ENCODE measurements at regions not wholly inside any gene's neighbourhood (a gene's known extent, or its start where the extent isn't known, plus 50 kb on each side); places are given as distances from the start of the nearest gene placed in this dataset.

DNA sequence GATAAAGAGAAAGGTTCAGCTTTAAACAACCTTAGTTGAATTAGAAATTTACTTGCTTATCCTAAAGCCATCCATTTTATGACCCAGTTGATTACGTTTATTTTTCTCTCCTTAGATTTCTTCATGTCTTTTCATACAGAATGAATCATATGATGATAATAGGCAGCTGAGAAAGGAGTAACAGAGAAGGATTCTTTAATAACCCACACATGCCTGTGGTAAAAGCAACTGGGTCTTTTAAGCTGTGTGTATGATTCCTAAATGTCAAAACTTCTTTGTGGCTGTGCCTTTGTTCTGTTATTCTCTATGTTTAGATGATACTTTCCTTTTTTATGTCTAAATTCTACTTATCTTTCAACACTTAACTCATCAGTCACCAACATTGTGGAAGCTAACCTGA, 626.5 kb downstream of the NCAM2 start:
- WGBS, 2 donors, result 65 to 67% methylated on average over 1 of the region's 1 CpG
- TF ChIP-seq EP300 (IDR thresholded peaks at IDR 0.05) (no peak), POLR2A (IDR thresholded peaks at IDR 0.05) (no peak), POLR2AphosphoS5 (IDR thresholded peaks at IDR 0.05) (no peak)
- TF ChIP-seq, protein P1, sequence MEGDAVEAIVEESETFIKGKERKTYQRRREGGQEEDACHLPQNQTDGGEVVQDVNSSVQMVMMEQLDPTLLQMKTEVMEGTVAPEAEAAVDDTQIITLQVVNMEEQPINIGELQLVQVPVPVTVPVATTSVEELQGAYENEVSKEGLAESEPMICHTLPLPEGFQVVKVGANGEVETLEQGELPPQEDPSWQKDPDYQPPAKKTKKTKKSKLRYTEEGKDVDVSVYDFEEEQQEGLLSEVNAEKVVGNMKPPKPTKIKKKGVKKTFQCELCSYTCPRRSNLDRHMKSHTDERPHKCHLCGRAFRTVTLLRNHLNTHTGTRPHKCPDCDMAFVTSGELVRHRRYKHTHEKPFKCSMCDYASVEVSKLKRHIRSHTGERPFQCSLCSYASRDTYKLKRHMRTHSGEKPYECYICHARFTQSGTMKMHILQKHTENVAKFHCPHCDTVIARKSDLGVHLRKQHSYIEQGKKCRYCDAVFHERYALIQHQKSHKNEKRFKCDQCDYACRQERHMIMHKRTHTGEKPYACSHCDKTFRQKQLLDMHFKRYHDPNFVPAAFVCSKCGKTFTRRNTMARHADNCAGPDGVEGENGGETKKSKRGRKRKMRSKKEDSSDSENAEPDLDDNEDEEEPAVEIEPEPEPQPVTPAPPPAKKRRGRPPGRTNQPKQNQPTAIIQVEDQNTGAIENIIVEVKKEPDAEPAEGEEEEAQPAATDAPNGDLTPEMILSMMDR (IDR thresholded peaks at IDR 0.05), result no peak
- no peak overlapping the region for H3K4me3 ChIP-seq
- ATAC-seq (ENCODE audit: low FRiP score in 2 of 2) (no peak), DNase-seq (no peak)
- H3K27ac ChIP-seq, result no peak overlapping the region
- H3K9me3 ChIP-seq, result no peaks in the 10 kb centered on the region
- H3K4me1 ChIP-seq, result no peaks in the 10 kb centered on the region
- H3K27me3 ChIP-seq, result no peaks in the 10 kb centered on the region
- no peaks in the 10 kb centered on the region for H3K36me3 ChIP-seq

DNA sequence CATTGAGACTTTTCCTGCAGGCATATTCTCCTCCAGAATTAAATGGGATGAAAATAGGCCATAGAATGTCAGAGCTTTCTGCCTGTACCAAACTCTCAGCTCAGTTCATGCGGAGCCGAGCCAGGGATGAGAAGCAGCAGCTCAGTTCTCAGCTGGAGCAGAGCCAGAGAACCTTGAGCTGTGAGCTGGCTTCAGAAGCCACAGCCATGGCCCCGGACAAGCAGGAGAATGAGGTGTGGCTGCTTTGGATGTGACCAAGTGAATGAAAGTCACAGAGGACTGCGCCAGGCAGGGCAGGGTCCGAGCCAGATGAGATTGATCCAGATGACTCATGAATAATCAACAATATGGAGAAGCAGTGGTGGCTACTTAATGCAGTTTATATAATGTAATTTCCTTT, 633.8 kb downstream of the NCAM2 start:
- ATAC-seq (ENCODE audit: low FRiP score in 2 of 2) (no peak), DNase-seq (no peak)
- 83 to 89% methylated on average over 5 of the region's 5 CpGs for WGBS, 2 donors

DNA sequence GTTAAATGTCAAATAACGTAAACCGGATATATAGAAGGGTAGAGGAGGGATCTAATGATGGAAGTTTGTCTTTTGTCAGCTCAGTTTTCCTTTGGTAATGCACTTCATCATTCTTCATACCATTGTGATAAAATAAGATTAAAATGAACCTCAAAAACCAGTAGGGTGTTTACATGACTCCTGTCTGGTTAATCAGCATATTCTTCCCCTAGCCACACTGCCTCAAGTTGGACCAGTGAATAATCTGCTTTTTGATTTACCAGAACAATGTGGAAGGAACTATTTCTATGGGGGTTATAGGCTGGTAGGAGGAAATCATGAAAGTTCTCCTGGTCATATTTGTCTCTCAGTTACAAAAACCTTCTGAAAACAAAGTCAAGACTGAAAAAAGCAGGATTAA, 634.7 kb downstream of the NCAM2 start:
- TF ChIP-seq, protein P1 (IDR thresholded peaks at IDR 0.05), result no peak
- TF ChIP-seq POLR2AphosphoS5 (IDR thresholded peaks at IDR 0.05) (no peak), POLR2A (IDR thresholded peaks at IDR 0.05) (no peak), EP300 (IDR thresholded peaks at IDR 0.05) (no peak)
- ATAC-seq (ENCODE audit: low FRiP score in 2 of 2), result no peak

More for the DNA sequence above, 633.8 kb downstream of the NCAM2 start:
- no peaks in the 10 kb centered on the region for H3K36me3 ChIP-seq
- H3K27ac ChIP-seq, result no peak overlapping the region
- TF ChIP-seq POLR2AphosphoS5 (IDR thresholded peaks at IDR 0.05) (no peak), EP300 (IDR thresholded peaks at IDR 0.05) (no peak), POLR2A (IDR thresholded peaks at IDR 0.05) (no peak)
- TF ChIP-seq, protein P1 (IDR thresholded peaks at IDR 0.05), result no peak
- no peaks in the 10 kb centered on the region for H3K9me3 ChIP-seq
- no peaks in the 10 kb centered on the region for H3K27me3 ChIP-seq
- no peaks in the 10 kb centered on the region for H3K4me1 ChIP-seq
- H3K4me3 ChIP-seq, result no peak overlapping the region

DNA sequence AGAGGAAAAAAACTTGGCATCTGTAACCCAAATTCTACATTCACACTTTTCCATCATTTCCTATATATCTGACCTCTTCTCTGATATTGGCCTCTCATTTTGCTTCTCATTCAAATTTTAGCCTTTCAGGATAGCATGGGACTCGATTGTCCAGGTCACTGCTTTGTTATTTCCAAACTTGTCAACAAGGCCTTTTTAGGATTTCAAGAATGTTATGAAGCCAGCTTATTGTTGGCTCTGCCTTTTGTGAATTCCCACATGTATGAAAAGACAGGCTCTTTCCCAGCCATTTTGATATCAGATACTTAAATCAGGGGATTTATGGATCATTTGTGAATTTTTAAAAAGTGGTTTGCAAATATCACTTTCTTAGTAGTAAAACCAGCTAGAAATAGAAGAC, 663.5 kb downstream of the NCAM2 start:
- DNase-seq, result no peak
- Histone ChIP-seq H3K27ac (no peak overlapping the region), H3K36me3 (no peaks in the 10 kb centered on the region), H3K4me3 (no peak overlapping the region), H3K4me1 (no peaks in the 10 kb centered on the region), H3K9me3 (no peaks in the 10 kb centered on the region), H3K27me3 (no peaks in the 10 kb centered on the region)
- 46 to 73% methylated on average over 1 of the region's 1 CpG for WGBS, 2 donors
- TF ChIP-seq POLR2A (IDR thresholded peaks at IDR 0.05) (no peak), EP300 (IDR thresholded peaks at IDR 0.05) (no peak), POLR2AphosphoS5 (IDR thresholded peaks at IDR 0.05) (no peak)
- TF ChIP-seq, protein P1 (IDR thresholded peaks at IDR 0.05), result no peak
- no peak for ATAC-seq (ENCODE audit: low FRiP score in 2 of 2)

More for the DNA sequence above, 634.7 kb downstream of the NCAM2 start:
- H3K4me3 ChIP-seq, result no peak overlapping the region
- WGBS, 2 donors, result 75 to 92% methylated on average over 2 of the region's 2 CpGs
- no peaks in the 10 kb centered on the region for H3K9me3 ChIP-seq
- no peaks in the 10 kb centered on the region for H3K36me3 ChIP-seq
- H3K4me1 ChIP-seq, result no peaks in the 10 kb centered on the region
- no peaks in the 10 kb centered on the region for H3K27me3 ChIP-seq
- DNase-seq, result no peak
- H3K27ac ChIP-seq, result no peak overlapping the region

DNA sequence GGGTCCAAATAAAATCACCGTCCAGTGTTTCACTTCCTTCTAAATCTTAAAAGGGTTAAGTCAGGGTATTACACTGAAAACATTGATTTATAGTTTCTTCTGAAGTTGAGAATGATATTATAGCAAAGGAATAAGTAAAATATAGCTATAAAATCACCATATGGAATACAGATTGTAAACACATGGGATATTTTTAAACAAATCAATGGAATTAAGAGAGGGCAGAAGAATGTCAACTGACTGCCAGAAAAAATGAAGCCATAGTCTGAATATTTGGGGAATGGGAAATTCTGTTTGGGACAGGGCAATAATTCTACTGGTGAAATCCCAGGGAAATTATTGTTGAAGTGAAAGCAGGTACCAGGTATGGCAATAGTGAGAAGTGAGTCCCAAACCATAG, 664.6 kb downstream of the NCAM2 start:
- no peak for TF ChIP-seq POLR2A (IDR thresholded peaks at IDR 0.05)
- no peak for TF ChIP-seq EP300 (IDR thresholded peaks at IDR 0.05)
- TF ChIP-seq, protein P1 (IDR thresholded peaks at IDR 0.05), result no peak
- no peak for TF ChIP-seq POLR2AphosphoS5 (IDR thresholded peaks at IDR 0.05)
- ATAC-seq (ENCODE audit: low FRiP score in 2 of 2) (no peak), DNase-seq (no peak)
- H3K36me3 ChIP-seq, result no peaks in the 10 kb centered on the region
- H3K27me3 ChIP-seq, result no peaks in the 10 kb centered on the region
- no peaks in the 10 kb centered on the region for H3K9me3 ChIP-seq
- WGBS, 2 donors, result 61 to 73% methylated on average over 1 of the region's 1 CpG
- H3K27ac ChIP-seq, result no peak overlapping the region
- H3K4me3 ChIP-seq, result no peak overlapping the region
- no peaks in the 10 kb centered on the region for H3K4me1 ChIP-seq

Data from upper lobe of left lung (tissue), 6 donors.